Fibroblast of lung (primary cell): ENCODE measurements at regions not wholly inside any gene's neighbourhood (a gene's known extent, or its start where the extent isn't known, plus 50 kb on each side); places are given as distances from the start of the nearest gene placed in this dataset.

ENCODE experiments used
- CTCF ChIP-seq, 2 donors: IDR thresholded peaks in 1 of 2; conservative IDR thresholded peaks in 1 of 2; 1 replicate in 1 of 2; 2 replicates in 1 of 2; pipeline ENCODE4 v1.5.1; 2011 to 2012; ENCODE audit warnings: low read length in 2 of 2, control low read depth in 1 of 2, inconsistent platforms in 1 of 2, low read depth in 1 of 2, mild to moderate bottlenecking in 1 of 2
- EZH2 ChIP-seq: IDR thresholded peaks from 2 replicates; pipeline ENCODE4 v1.5.1; 2012; ENCODE audit warnings: low read length, control low read depth, mild to moderate bottlenecking; ENCODE audit errors: missing control alignments

GRCh38 chr3:72298201-72299152 lies 513.5 kb upstream of the PROK2 start:
- no peak for TF ChIP-seq CTCF (conservative IDR thresholded peaks at IDR 0.05 in 1 of 2, IDR thresholded peaks at IDR 0.05 in 1 of 2; ENCODE audit: low read depth in 1 of 2, low read length in 2 of 2)
- no peak for TF ChIP-seq EZH2
